A673 (cell line): ENCODE measurements at regions not wholly inside any gene's neighbourhood (a gene's known extent, or its start where the extent isn't known, plus 50 kb on each side); places are given as distances from the start of the nearest gene placed in this dataset.

ENCODE experiments used
- CTCF ChIP-seq: fragments of 300-800, 200-600 bp; sonication (generic); conservative IDR thresholded peaks from 2 replicates; pipeline ENCODE4 v1.5.1; 2017; ENCODE audit warnings: low read depth, mild to moderate bottlenecking, antibody characterized with exemption, low read length, moderate library complexity, mixed read lengths
- EZH2 ChIP-seq: fragments of 200-600 bp; sonication (generic); IDR thresholded peaks from 2 replicates; pipeline ENCODE4 v1.6.1; 2017; ENCODE audit warnings: borderline replicate concordance, low read depth, mild to moderate bottlenecking, mixed read lengths, antibody characterized with exemption, low read length; ENCODE audit not compliant: poor library complexity, severe bottlenecking

- no peak for TF ChIP-seq CTCF
- no peak for TF ChIP-seq EZH2
Observed at GRCh38 chr5:34589832-34590231, 66.3 kb upstream of the RAI14 start.
